A673 (cell line): ENCODE measurements at regions not wholly inside any gene's neighbourhood (a gene's known extent, or its start where the extent isn't known, plus 50 kb on each side); places are given as distances from the start of the nearest gene placed in this dataset.

ENCODE experiments used
- CTCF ChIP-seq: fragments of 300-800, 200-600 bp; sonication (generic); conservative IDR thresholded peaks from 2 replicates; pipeline ENCODE4 v1.5.1; 2017; ENCODE audit warnings: low read depth, mild to moderate bottlenecking, antibody characterized with exemption, low read length, moderate library complexity, mixed read lengths
- EZH2 ChIP-seq: fragments of 200-600 bp; sonication (generic); IDR thresholded peaks from 2 replicates; pipeline ENCODE4 v1.6.1; 2017; ENCODE audit warnings: borderline replicate concordance, low read depth, mild to moderate bottlenecking, mixed read lengths, antibody characterized with exemption, low read length; ENCODE audit not compliant: poor library complexity, severe bottlenecking

GRCh38 chr5:12851761-12852160 is 947.5 kb upstream of the CTNND2 start:
- TF ChIP-seq CTCF (no peak), EZH2 (no peak)
